PC-3 (cell line): ENCODE measurements at regions not wholly inside any gene's neighbourhood (a gene's known extent, or its start where the extent isn't known, plus 50 kb on each side); places are given as distances from the start of the nearest gene placed in this dataset.

Experiments
- ATAC-seq: fragments of 200-7000 bp; cut with Tn5 transposase; 2 replicates; pipeline ENCODE4 v1.9.1; 2020; ENCODE audit warnings: mild to moderate bottlenecking, moderate library complexity
- BruUV-seq: library from RNA; stranded (reverse); fragments of 400-500 nt; replicated peaks from 2 replicates; lab custom pipeline; 2021; lab: Mats Ljungman, UMichigan
- CTCF ChIA-PET: fragments of 300-600 bp; sonication (Branson Sonifier 250); formaldehyde crosslinking; loops from one replicate; lab custom pipeline; 2022; ENCODE audit warnings: antibody characterized with exemption; lab: Charles Lee
- POLR2A ChIA-PET: fragments of 300-600 bp; sonication (Branson Sonifier 250); formaldehyde crosslinking; loops from one replicate; lab custom pipeline; 2022; ENCODE audit warnings: antibody characterized with exemption; ENCODE audit not compliant: unreplicated experiment; lab: Charles Lee
- DNase-seq: peaks from one replicate; pipeline ENCODE4 v3.0.0-alpha.2; 2015
- H2AFZ ChIP-seq: fragments of 300-600 bp; sonication (generic); 2 replicates; pipeline ENCODE4 v1.6.0; 2016; ENCODE audit warnings: antibody characterized with exemption, low read length
- H3F3A ChIP-seq: fragments of 300-600 bp; sonication (generic); one replicate; pipeline ENCODE4 v1.6.0; 2017; ENCODE audit warnings: antibody characterized with exemption, low read length, control low read depth, mild to moderate bottlenecking; ENCODE audit not compliant: unreplicated experiment
- H3K27ac ChIP-seq: fragments of 300-600 bp; sonication (generic); 2 replicates; pipeline ENCODE4 v1.5.1; 2016; ENCODE audit warnings: mild to moderate bottlenecking, low read length
- H3K27me3 ChIP-seq: fragments of 300-600 bp; sonication (generic); 2 replicates; pipeline ENCODE4 v1.6.1; 2016; ENCODE audit warnings: low read length, mixed read lengths
- H3K36me3 ChIP-seq: fragments of 300-600 bp; sonication (generic); 2 replicates; pipeline ENCODE4 v1.6.1; 2016; ENCODE audit warnings: low read depth, mixed run types, low read length, mixed read lengths
- H3K4me1 ChIP-seq: fragments of 300-600 bp; sonication (generic); 2 replicates; pipeline ENCODE4 v1.5.1; 2016; ENCODE audit warnings: low read length; ENCODE audit not compliant: insufficient read depth
- H3K4me2 ChIP-seq: fragments of 300-600 bp; sonication (generic); 2 replicates; pipeline ENCODE4 v1.6.0; 2016; ENCODE audit warnings: low read length
- H3K4me3 ChIP-seq: fragments of 300-600 bp; sonication (generic); 2 replicates; pipeline ENCODE4 v1.5.1; 2016; ENCODE audit warnings: mild to moderate bottlenecking, low read length, mixed read lengths
- H3K79me2 ChIP-seq: fragments of 300-600 bp; sonication (generic); 2 replicates; pipeline ENCODE4 v1.6.1; 2017; ENCODE audit warnings: low read length, mixed read lengths
- H3K9ac ChIP-seq: fragments of 300-600 bp; sonication (generic); 2 replicates; pipeline ENCODE4 v1.6.0; 2016; ENCODE audit warnings: mild to moderate bottlenecking, low read length
- H3K9me2 ChIP-seq: fragments of 300-600 bp; sonication (generic); replicated peaks from 2 replicates; pipeline ENCODE4 v1.6.1; 2016; ENCODE audit warnings: mixed run types, low read length, mixed read lengths
- H3K9me3 ChIP-seq: fragments of 300-600 bp; sonication (generic); 2 replicates; pipeline ENCODE4 v1.6.1; 2016; ENCODE audit warnings: low read length, mixed read lengths
- H4K20me1 ChIP-seq: fragments of 300-600 bp; sonication (generic); 2 replicates; pipeline ENCODE4 v1.6.1; 2016; ENCODE audit warnings: low read length, mixed read lengths
- CTCF ChIP-seq: fragments of 300-600 bp; sonication (generic); conservative IDR thresholded peaks from 2 replicates; pipeline ENCODE4 v1.5.1; 2017; ENCODE audit warnings: antibody characterized with exemption, low read depth, mild to moderate bottlenecking, low read length
- EZH2 ChIP-seq: fragments of 300-600 bp; sonication (generic); IDR thresholded peaks from one replicate; pipeline ENCODE4 v1.6.1; 2017; ENCODE audit warnings: antibody characterized with exemption, mild to moderate bottlenecking, low read length; ENCODE audit not compliant: unreplicated experiment
- EZH2phosphoT487 ChIP-seq: fragments of 300-600 bp; sonication (generic); IDR thresholded peaks from 2 replicates; pipeline ENCODE4 v1.6.1; 2018; ENCODE audit warnings: mild to moderate bottlenecking, antibody characterized with exemption, low read length, borderline replicate concordance
- intact Hi-C: fragments of 100-400 bp; cut with micrococcal nuclease; formaldehyde crosslinking; loops from 2 replicates; pipeline ENCODE4 v1.9.0; 2023

GRCh38 chr9:73893230-73893629 lies 603.9 kb upstream of the RORB start:
- no TSS peak for BruUV-seq
- H2AFZ ChIP-seq, result no peak overlapping the region
- ChIA-PET POLR2A (no interaction called here), CTCF (no interaction called here)
- TF ChIP-seq CTCF (no peak), EZH2phosphoT487 (no peak), EZH2 (no peak)
- ATAC-seq (no peak), DNase-seq (no peak)
- no peak overlapping the region for H3K4me3 ChIP-seq
- no peak overlapping the region for H3K9ac ChIP-seq
- H3K4me1 ChIP-seq, result no peaks in the 10 kb centered on the region
- H3K36me3 ChIP-seq, result no peaks in the 10 kb centered on the region
- H3K27me3 ChIP-seq, result no peaks in the 10 kb centered on the region
- H3K27ac ChIP-seq, result no peak overlapping the region
- H3F3A ChIP-seq, result no peaks in the 10 kb centered on the region
- H3K9me2 ChIP-seq, result no peaks in the 10 kb centered on the region
- intact Hi-C loops, result no loop called here
- H3K4me2 ChIP-seq, result no peak overlapping the region
- no peaks in the 10 kb centered on the region for H3K79me2 ChIP-seq
- H3K9me3 ChIP-seq, result no peaks in the 10 kb centered on the region
- H4K20me1 ChIP-seq, result no peaks in the 10 kb centered on the region

GRCh38 chr9:73896061-73896460 lies 601.1 kb upstream of the RORB start:
- Histone ChIP-seq H3F3A (no peaks in the 10 kb centered on the region), H3K36me3 (no peaks in the 10 kb centered on the region), H3K27me3 (no peaks in the 10 kb centered on the region), H3K9me3 (no peaks in the 10 kb centered on the region), H4K20me1 (no peaks in the 10 kb centered on the region), H3K79me2 (no peaks in the 10 kb centered on the region), H3K4me1 (no peaks in the 10 kb centered on the region), H3K27ac (no peak overlapping the region), H2AFZ (no peak overlapping the region), H3K9me2 (no peaks in the 10 kb centered on the region), H3K9ac (no peak overlapping the region), H3K4me2 (no peak overlapping the region), H3K4me3 (no peak overlapping the region)
- DNase-seq, result no peak
- POLR2A ChIA-PET, result no interaction called here
- no TSS peak for BruUV-seq
- no peak for ATAC-seq
- CTCF ChIA-PET, result no interaction called here
- intact Hi-C loops, result no loop called here
- TF ChIP-seq EZH2 (no peak), EZH2phosphoT487 (no peak), CTCF (no peak)

GRCh38 chr9:73906671-73907070 lies 590.5 kb upstream of the RORB start:
- Histone ChIP-seq H3K9me3 (no peaks in the 10 kb centered on the region), H2AFZ (no peak overlapping the region), H4K20me1 (no peaks in the 10 kb centered on the region), H3K4me2 (no peak overlapping the region), H3K4me1 (no peaks in the 10 kb centered on the region), H3K27me3 (no peaks in the 10 kb centered on the region), H3K9me2 (no peaks in the 10 kb centered on the region), H3F3A (no peaks in the 10 kb centered on the region), H3K9ac (no peak overlapping the region), H3K27ac (no peak overlapping the region), H3K79me2 (no peaks in the 10 kb centered on the region), H3K4me3 (no peak overlapping the region), H3K36me3 (no peaks in the 10 kb centered on the region)
- no peak for TF ChIP-seq EZH2
- no peak for TF ChIP-seq EZH2phosphoT487
- no peak for TF ChIP-seq CTCF
- ChIA-PET CTCF (no interaction called here), POLR2A (interaction anchor here (0.6 kb wide), 1 partner anchor 9 kb away, joined by 4 read pairs; no protein-coding TSS in a partner anchor)
- ATAC-seq (no peak), DNase-seq (no peak)
- no TSS peak for BruUV-seq
- intact Hi-C loops, result no loop called here
